Glutamatergic neuron (in vitro differentiated cells): ENCODE measurements at regions not wholly inside any gene's neighbourhood (a gene's known extent, or its start where the extent isn't known, plus 50 kb on each side); places are given as distances from the start of the nearest gene placed in this dataset.

Experiments used
- DNase-seq: peaks from one replicate; pipeline ENCODE4 v3.0.0; 2022
- H3K27ac Mint-ChIP-seq: one replicate; pipeline ENCODE4 v1.8.0; 2020; ENCODE audit warnings: mild to moderate bottlenecking, mixed read lengths, inconsistent platforms; ENCODE audit not compliant: unreplicated experiment
- H3K27me3 Mint-ChIP-seq: one replicate; pipeline ENCODE4 v1.8.0; 2020; ENCODE audit warnings: mild to moderate bottlenecking, moderate library complexity, mixed read lengths, inconsistent platforms; ENCODE audit not compliant: unreplicated experiment
- H3K36me3 Mint-ChIP-seq: one replicate; pipeline ENCODE4 v1.8.0; 2020; ENCODE audit warnings: mild to moderate bottlenecking, mixed read lengths, inconsistent platforms; ENCODE audit not compliant: unreplicated experiment
- H3K4me1 Mint-ChIP-seq: one replicate; pipeline ENCODE4 v1.8.0; 2020; ENCODE audit warnings: mild to moderate bottlenecking, low read depth, mixed read lengths, inconsistent platforms; ENCODE audit not compliant: unreplicated experiment
- H3K4me3 Mint-ChIP-seq: one replicate; pipeline ENCODE4 v1.8.0; 2020; ENCODE audit warnings: mild to moderate bottlenecking, mixed read lengths, inconsistent platforms; ENCODE audit not compliant: unreplicated experiment
- H3K9me3 Mint-ChIP-seq: one replicate; pipeline ENCODE4 v1.8.0; 2020; ENCODE audit warnings: mild to moderate bottlenecking, moderate library complexity, mixed read lengths, inconsistent platforms; ENCODE audit not compliant: unreplicated experiment
- CTCF ChIP-seq: fragments of 200-600 bp; sonication (generic); IDR thresholded peaks from one replicate; pipeline ENCODE4 v1.5.0; 2021; ENCODE audit not compliant: partially characterized antibody, unreplicated experiment

- Mint-ChIP-seq H3K27me3 (peaks cover 3% of the 10 kb centered on the region), H3K4me1 (no peaks in the 10 kb centered on the region), H3K27ac (no peak overlapping the region), H3K36me3 (peaks cover 7% of the 10 kb centered on the region), H3K9me3 (peaks cover 2% of the 10 kb centered on the region), H3K4me3 (no peak overlapping the region)
- no peak for DNase-seq
- no peak for TF ChIP-seq CTCF
Measured at GRCh38 chr16:9614389-9614788, 522.9 kb downstream of the HAPSTR1 start.

GRCh38 chr16:9622268-9622667 lies 530.8 kb downstream of the HAPSTR1 start:
- Mint-ChIP-seq H3K27ac (no peak overlapping the region), H3K4me1 (no peaks in the 10 kb centered on the region), H3K9me3 (peaks cover 4% of the 10 kb centered on the region), H3K27me3 (peaks cover 2% of the 10 kb centered on the region), H3K4me3 (no peak overlapping the region), H3K36me3 (peaks cover 14% of the 10 kb centered on the region)
- no peak for TF ChIP-seq CTCF
- DNase-seq: no peak

GRCh38 chr16:9625122-9625521 lies 533.7 kb downstream of the HAPSTR1 start:
- DNase-seq: no peak
- H3K27ac Mint-ChIP-seq: no peak overlapping the region
- no peaks in the 10 kb centered on the region for H3K27me3 Mint-ChIP-seq
- H3K4me1 Mint-ChIP-seq: no peaks in the 10 kb centered on the region
- no peaks in the 10 kb centered on the region for H3K36me3 Mint-ChIP-seq
- no peaks in the 10 kb centered on the region for H3K9me3 Mint-ChIP-seq
- no peak overlapping the region for H3K4me3 Mint-ChIP-seq
- no peak for TF ChIP-seq CTCF

GRCh38 chr16:9627427-9627826 lies 536.0 kb downstream of the HAPSTR1 start:
- Mint-ChIP-seq H3K27ac (no peak overlapping the region), H3K9me3 (peaks cover 2% of the 10 kb centered on the region), H3K27me3 (no peaks in the 10 kb centered on the region), H3K36me3 (peaks cover 4% of the 10 kb centered on the region), H3K4me1 (peaks cover 2% of the 10 kb centered on the region), H3K4me3 (no peak overlapping the region)
- no peak for TF ChIP-seq CTCF
- no peak for DNase-seq

- Mint-ChIP-seq H3K4me3 (no peak overlapping the region), H3K36me3 (peaks cover 11% of the 10 kb centered on the region), H3K4me1 (peaks cover 2% of the 10 kb centered on the region), H3K9me3 (peaks cover 6% of the 10 kb centered on the region), H3K27ac (no peak overlapping the region), H3K27me3 (no peaks in the 10 kb centered on the region)
- DNase-seq: no peak
- TF ChIP-seq CTCF: no peak
Measured at GRCh38 chr16:9630119-9630518, 538.7 kb downstream of the HAPSTR1 start.
